ENCODE measurements at regions not wholly inside any gene's neighbourhood (a gene's known extent, or its start where the extent isn't known, plus 50 kb on each side); places are given as distances from the start of the nearest gene placed in this dataset.
"Not testable (repeated sequence)": the region's sequence is repeated elsewhere in the genome, so short reads cannot be mapped to it uniquely, and the experiment has no call there.

GRCh38 chr7:65455050-65455449 is 81.4 kb downstream of the ZNF92 start:
- H3K27ac ChIP-seq (ENCODE audit: insufficient read depth, low read length); H3K14ac ChIP-seq (replicated peaks; ENCODE audit: low read depth, low read length); H3K27me3 ChIP-seq (ENCODE audit: control insufficient read depth, insufficient read depth, low read length); H3K23ac ChIP-seq (ENCODE audit: low read depth, low read length); H2BK120ac ChIP-seq (ENCODE audit: low read depth, low read length); H3K9me3 ChIP-seq (ENCODE audit: control insufficient read depth, insufficient read depth, low read length); H2BK15ac ChIP-seq (ENCODE audit: low read depth, low read length); CTCF ChIA-PET; H2AFZ ChIP-seq (replicated peaks; ENCODE audit: low read length, poor library complexity); H2BK20ac ChIP-seq (ENCODE audit: low read depth, low read length); H4K91ac ChIP-seq (ENCODE audit: insufficient read depth, low read depth, low read length); H3K4me2 ChIP-seq (ENCODE audit: low read depth, low read length); H2AK5ac ChIP-seq (ENCODE audit: low read depth, low read length); H3K4me3 ChIP-seq (ENCODE audit: insufficient read depth, low read depth, low read length); in situ Hi-C loops (cut with MboI; ENCODE audit: low sequenced_read_pairs); H3K56ac ChIP-seq (ENCODE audit: extremely low read depth, insufficient read depth, low read length); BruUV-seq (replicated peaks); H3K9me1 ChIP-seq (ENCODE audit: insufficient read depth, low read length); H4K8ac ChIP-seq (ENCODE audit: low read depth in 2 of 2, low read length in 2 of 2); H2AK9ac ChIP-seq (replicated peaks; ENCODE audit: low read depth, low read length, poor library complexity); H3K18ac ChIP-seq (ENCODE audit: low read depth, low read length); POLR2A ChIA-PET (ENCODE audit: unreplicated experiment); DNase-seq; ATAC-seq (ENCODE audit: low read depth); H3K4ac ChIP-seq (ENCODE audit: low read depth, low read length); dilution Hi-C loops (cut with HindIII; ENCODE audit: low sequenced_read_pairs, unreplicated experiment); H3K4me1 ChIP-seq (ENCODE audit: control insufficient read depth, insufficient read depth, low read length); intact Hi-C loops (cut with micrococcal nuclease); H2BK5ac ChIP-seq (ENCODE audit: low read depth, low read length, poor library complexity, severe bottlenecking); H3K79me1 ChIP-seq (ENCODE audit: low read depth in 1 of 2, low read length in 2 of 2); H3K36me3 ChIP-seq (ENCODE audit: control insufficient read depth, insufficient read depth, low read length); H4K5ac ChIP-seq (ENCODE audit: low read depth, low read length); H4K20me1 ChIP-seq (ENCODE audit: insufficient read depth, low read length); H3K9ac ChIP-seq (ENCODE audit: low read depth, low read length): not testable (repeated sequence)
- no CpG with 5 or more reads among the region's 4 CpGs for WGBS, 2 experiments (ENCODE audit: extremely low coverage in 2 of 2, insufficient read length in 1 of 2)

Measured in IMR-90 (cell line).